Endothelial cell of umbilical vein (primary cell): ENCODE measurements at regions not wholly inside any gene's neighbourhood (a gene's known extent, or its start where the extent isn't known, plus 50 kb on each side); places are given as distances from the start of the nearest gene placed in this dataset.

Experiments used
- CTCF ChIP-seq, 2 donors: IDR thresholded peaks; 1 replicate in 1 of 2; 2 replicates in 1 of 2; pipeline ENCODE4 v1.5.1; 2011; ENCODE audit warnings: low read length in 2 of 2, mild to moderate bottlenecking in 2 of 2, moderate library complexity in 2 of 2, control low read depth in 1 of 2, inconsistent platforms in 1 of 2, low read depth in 1 of 2; ENCODE audit not compliant: insufficient read depth in 1 of 2; ENCODE audit errors: extremely low read depth in 1 of 2
- EZH2 ChIP-seq: IDR thresholded peaks from 2 replicates; pipeline ENCODE4 v1.6.1; 2012; ENCODE audit warnings: borderline replicate concordance, low read depth, mild to moderate bottlenecking, moderate library complexity, low read length, inconsistent platforms; ENCODE audit not compliant: severe bottlenecking
- MYC ChIP-seq: IDR thresholded peaks from one replicate; pipeline ENCODE4 v1.6.1; 2011; ENCODE audit warnings: mild to moderate bottlenecking, low read depth, low read length
- POLR2A ChIP-seq: IDR thresholded peaks from 2 replicates; pipeline ENCODE4 v1.6.1; 2012; ENCODE audit warnings: low read depth, mild to moderate bottlenecking, control low read depth, low read length
- POLR2AphosphoS5 ChIP-seq: IDR thresholded peaks from 2 replicates; pipeline ENCODE4 v1.6.1; 2012; ENCODE audit warnings: low read depth, mild to moderate bottlenecking, control low read depth, low read length, moderate library complexity; ENCODE audit not compliant: insufficient read depth
- TF ChIP-seq, protein P1 (sequence below): IDR thresholded peaks from 2 replicates; pipeline ENCODE4 v1.6.1; 2011; ENCODE audit not compliant: insufficient read depth, insufficient read length

- TF ChIP-seq CTCF (IDR thresholded peaks at IDR 0.05; ENCODE audit: extremely low read depth in 1 of 2, insufficient read depth in 1 of 2, low read depth in 1 of 2, low read length in 2 of 2) (no peak), EZH2 (no peak), POLR2A (no peak), POLR2AphosphoS5 (no peak), MYC (no peak)
- TF ChIP-seq, protein P1, sequence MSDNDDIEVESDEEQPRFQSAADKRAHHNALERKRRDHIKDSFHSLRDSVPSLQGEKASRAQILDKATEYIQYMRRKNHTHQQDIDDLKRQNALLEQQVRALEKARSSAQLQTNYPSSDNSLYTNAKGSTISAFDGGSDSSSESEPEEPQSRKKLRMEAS = no peak
Measured at GRCh38 chr10:29050081-29050480, 238.8 kb upstream of the LYZL1 start.
